ENCODE measurements at regions not wholly inside any gene's neighbourhood (a gene's known extent, or its start where the extent isn't known, plus 50 kb on each side); places are given as distances from the start of the nearest gene placed in this dataset.

GRCh38 chr3:18757476-18757875 is 332.3 kb upstream of the SATB1 start:
- H3K27me3 Mint-ChIP-seq (ENCODE audit: low read depth): no peaks in the 10 kb centered on the region
- H3K4me1 Mint-ChIP-seq (ENCODE audit: low read depth): peaks cover 45% of the 10 kb centered on the region
- peak overlapping the region; percentile 76 for H3K27ac Mint-ChIP-seq
- peak overlapping the region; percentile 4 for H3K4me3 Mint-ChIP-seq
- H3K9me3 Mint-ChIP-seq: no peaks in the 10 kb centered on the region
- H3K36me3 Mint-ChIP-seq (ENCODE audit: low read depth): no peaks in the 10 kb centered on the region
- DNase-seq (ENCODE audit: low spot score): no peak

- no peak overlapping the region for H3K4me3 Mint-ChIP-seq
- no peaks in the 10 kb centered on the region for H3K27me3 Mint-ChIP-seq (ENCODE audit: low read depth)
- DNase-seq (ENCODE audit: low spot score): no peak
- H3K4me1 Mint-ChIP-seq (ENCODE audit: low read depth): peaks cover 66% of the 10 kb centered on the region
- H3K27ac Mint-ChIP-seq: peak overlapping the region; percentile 58
- no peaks in the 10 kb centered on the region for H3K9me3 Mint-ChIP-seq
- peaks cover 2% of the 10 kb centered on the region for H3K36me3 Mint-ChIP-seq (ENCODE audit: low read depth)
Measured at GRCh38 chr3:18752273-18752934, 327.3 kb upstream of the SATB1 start.

- no peak for DNase-seq (ENCODE audit: low spot score)
- Mint-ChIP-seq H3K36me3 (ENCODE audit: low read depth) (peaks cover 4% of the 10 kb centered on the region), H3K27me3 (ENCODE audit: low read depth) (no peaks in the 10 kb centered on the region), H3K9me3 (peaks cover 2% of the 10 kb centered on the region), H3K4me3 (no peak overlapping the region), H3K4me1 (ENCODE audit: low read depth) (peaks cover 67% of the 10 kb centered on the region), H3K27ac (no peak overlapping the region)
Measured at GRCh38 chr3:18751514-18751913, 326.4 kb upstream of the SATB1 start.

GRCh38 chr3:18747383-18747782 is 322.2 kb upstream of the SATB1 start:
- Mint-ChIP-seq H3K9me3 (peaks cover 3% of the 10 kb centered on the region), H3K4me1 (ENCODE audit: low read depth) (peaks cover 75% of the 10 kb centered on the region), H3K27ac (no peak overlapping the region), H3K27me3 (ENCODE audit: low read depth) (no peaks in the 10 kb centered on the region), H3K4me3 (no peak overlapping the region), H3K36me3 (ENCODE audit: low read depth) (peaks cover 4% of the 10 kb centered on the region)
- no peak for DNase-seq (ENCODE audit: low spot score)

GRCh38 chr3:18745472-18745871 is 320.3 kb upstream of the SATB1 start:
- Mint-ChIP-seq H3K4me1 (ENCODE audit: low read depth) (peaks cover 74% of the 10 kb centered on the region), H3K27ac (peak overlapping the region; percentile 71), H3K9me3 (peaks cover 3% of the 10 kb centered on the region), H3K36me3 (ENCODE audit: low read depth) (peaks cover 2% of the 10 kb centered on the region), H3K4me3 (peak overlapping the region; percentile 34), H3K27me3 (ENCODE audit: low read depth) (no peaks in the 10 kb centered on the region)
- no peak for DNase-seq (ENCODE audit: low spot score)

GRCh38 chr3:18744472-18744871 is 319.3 kb upstream of the SATB1 start:
- Mint-ChIP-seq H3K9me3 (peaks cover 3% of the 10 kb centered on the region), H3K27ac (peak overlapping the region; percentile 71), H3K27me3 (ENCODE audit: low read depth) (no peaks in the 10 kb centered on the region), H3K4me3 (peak overlapping the region; percentile 34), H3K36me3 (ENCODE audit: low read depth) (peaks cover 2% of the 10 kb centered on the region), H3K4me1 (ENCODE audit: low read depth) (peaks cover 76% of the 10 kb centered on the region)
- DNase-seq (ENCODE audit: low spot score): no peak

- H3K27me3 Mint-ChIP-seq (ENCODE audit: low read depth): no peaks in the 10 kb centered on the region
- peaks cover 79% of the 10 kb centered on the region for H3K4me1 Mint-ChIP-seq (ENCODE audit: low read depth)
- H3K36me3 Mint-ChIP-seq (ENCODE audit: low read depth): peaks cover 2% of the 10 kb centered on the region
- peaks cover 3% of the 10 kb centered on the region for H3K9me3 Mint-ChIP-seq
- H3K4me3 Mint-ChIP-seq: peak overlapping the region; percentile 34
- DNase-seq (ENCODE audit: low spot score): no peak
- peak overlapping the region; percentile 71 for H3K27ac Mint-ChIP-seq
Measured at GRCh38 chr3:18743761-18744160, 318.6 kb upstream of the SATB1 start.

GRCh38 chr3:18740631-18741583 is 315.8 kb upstream of the SATB1 start:
- no peaks in the 10 kb centered on the region for H3K27me3 Mint-ChIP-seq (ENCODE audit: low read depth)
- H3K9me3 Mint-ChIP-seq: peaks cover 9% of the 10 kb centered on the region
- peak; percentile 80 for DNase-seq (ENCODE audit: low spot score)
- H3K27ac Mint-ChIP-seq: peak overlapping the region; percentile 96
- H3K36me3 Mint-ChIP-seq (ENCODE audit: low read depth): peaks cover 8% of the 10 kb centered on the region
- peaks cover 81% of the 10 kb centered on the region for H3K4me1 Mint-ChIP-seq (ENCODE audit: low read depth)
- H3K4me3 Mint-ChIP-seq: peak overlapping the region; percentile 87

- peaks cover 8% of the 10 kb centered on the region for H3K36me3 Mint-ChIP-seq (ENCODE audit: low read depth)
- peaks cover 9% of the 10 kb centered on the region for H3K9me3 Mint-ChIP-seq
- peaks cover 65% of the 10 kb centered on the region for H3K4me1 Mint-ChIP-seq (ENCODE audit: low read depth)
- peak; percentile 55 for DNase-seq (ENCODE audit: low spot score)
- peak overlapping the region; percentile 67 for H3K27ac Mint-ChIP-seq
- H3K27me3 Mint-ChIP-seq (ENCODE audit: low read depth): no peaks in the 10 kb centered on the region
- H3K4me3 Mint-ChIP-seq: peak overlapping the region; percentile 27
Measured at GRCh38 chr3:18739099-18739433, 313.9 kb upstream of the SATB1 start.

- no peak for DNase-seq (ENCODE audit: low spot score)
- Mint-ChIP-seq H3K4me1 (ENCODE audit: low read depth) (peaks cover 61% of the 10 kb centered on the region), H3K27ac (peak overlapping the region; percentile 67), H3K27me3 (ENCODE audit: low read depth) (no peaks in the 10 kb centered on the region), H3K36me3 (ENCODE audit: low read depth) (peaks cover 8% of the 10 kb centered on the region), H3K9me3 (peaks cover 9% of the 10 kb centered on the region), H3K4me3 (peak overlapping the region; percentile 27)
Measured at GRCh38 chr3:18738393-18739098, 313.4 kb upstream of the SATB1 start.

GRCh38 chr3:18735005-18735404 is 309.9 kb upstream of the SATB1 start:
- Mint-ChIP-seq H3K27me3 (ENCODE audit: low read depth) (no peaks in the 10 kb centered on the region), H3K27ac (no peak overlapping the region), H3K36me3 (ENCODE audit: low read depth) (peaks cover 8% of the 10 kb centered on the region), H3K4me1 (ENCODE audit: low read depth) (peaks cover 47% of the 10 kb centered on the region), H3K4me3 (no peak overlapping the region), H3K9me3 (peaks cover 9% of the 10 kb centered on the region)
- DNase-seq (ENCODE audit: low spot score): no peak

- no peak overlapping the region for H3K27ac Mint-ChIP-seq
- H3K36me3 Mint-ChIP-seq (ENCODE audit: low read depth): peaks cover 8% of the 10 kb centered on the region
- H3K4me3 Mint-ChIP-seq: no peak overlapping the region
- peaks cover 9% of the 10 kb centered on the region for H3K9me3 Mint-ChIP-seq
- no peaks in the 10 kb centered on the region for H3K27me3 Mint-ChIP-seq (ENCODE audit: low read depth)
- DNase-seq (ENCODE audit: low spot score): no peak
- H3K4me1 Mint-ChIP-seq (ENCODE audit: low read depth): peaks cover 45% of the 10 kb centered on the region
Measured at GRCh38 chr3:18734309-18734708, 309.2 kb upstream of the SATB1 start.

GRCh38 chr3:18732474-18732873 is 307.3 kb upstream of the SATB1 start:
- no peak overlapping the region for H3K4me3 Mint-ChIP-seq
- H3K4me1 Mint-ChIP-seq (ENCODE audit: low read depth): peaks cover 33% of the 10 kb centered on the region
- no peaks in the 10 kb centered on the region for H3K27me3 Mint-ChIP-seq (ENCODE audit: low read depth)
- H3K36me3 Mint-ChIP-seq (ENCODE audit: low read depth): peaks cover 4% of the 10 kb centered on the region
- H3K27ac Mint-ChIP-seq: no peak overlapping the region
- peaks cover 9% of the 10 kb centered on the region for H3K9me3 Mint-ChIP-seq
- no peak for DNase-seq (ENCODE audit: low spot score)

- Mint-ChIP-seq H3K36me3 (ENCODE audit: low read depth) (peaks cover 2% of the 10 kb centered on the region), H3K9me3 (no peaks in the 10 kb centered on the region), H3K27me3 (ENCODE audit: low read depth) (no peaks in the 10 kb centered on the region), H3K4me1 (ENCODE audit: low read depth) (peaks cover 44% of the 10 kb centered on the region), H3K4me3 (no peak overlapping the region), H3K27ac (no peak overlapping the region)
- DNase-seq (ENCODE audit: low spot score): no peak
Measured at GRCh38 chr3:18730491-18730890, 305.4 kb upstream of the SATB1 start.

Measured in T-helper 2 cell treated with Interferon-gamma antibody and Interleukin-4, amounts not matched to agents 5 μg/mL and 100 μg/mL, for 36 hours (primary cell).